ENCODE measurements at regions not wholly inside any gene's neighbourhood (a gene's known extent, or its start where the extent isn't known, plus 50 kb on each side); places are given as distances from the start of the nearest gene placed in this dataset.

DNA sequence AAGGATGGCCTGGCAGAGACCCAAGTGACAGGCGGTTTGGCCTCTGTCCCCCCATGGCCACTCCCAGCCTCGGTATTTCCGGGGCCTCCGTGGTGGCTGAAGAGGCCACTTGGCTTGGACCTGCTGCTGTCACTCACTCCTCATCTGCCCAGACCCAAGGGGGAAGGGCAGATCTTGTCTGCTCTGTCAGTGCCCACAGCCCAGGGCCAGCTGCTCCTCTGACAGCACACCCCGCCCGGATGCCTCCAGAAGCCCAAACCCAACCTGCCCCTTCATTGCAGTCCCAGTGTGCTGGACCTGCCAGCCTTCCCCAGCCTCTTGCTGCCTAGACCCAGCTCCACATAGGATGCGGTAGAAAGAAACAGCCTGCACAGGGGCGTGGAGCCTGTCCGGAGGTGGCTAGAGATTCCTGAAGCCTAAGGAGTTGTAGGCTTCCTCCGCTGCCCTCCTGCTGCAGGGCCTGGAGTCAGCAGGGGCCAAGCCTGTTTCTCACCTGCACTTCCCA is 52.0 kb downstream of the MAGEF1 start:
- no peak for DNase-seq

DNA sequence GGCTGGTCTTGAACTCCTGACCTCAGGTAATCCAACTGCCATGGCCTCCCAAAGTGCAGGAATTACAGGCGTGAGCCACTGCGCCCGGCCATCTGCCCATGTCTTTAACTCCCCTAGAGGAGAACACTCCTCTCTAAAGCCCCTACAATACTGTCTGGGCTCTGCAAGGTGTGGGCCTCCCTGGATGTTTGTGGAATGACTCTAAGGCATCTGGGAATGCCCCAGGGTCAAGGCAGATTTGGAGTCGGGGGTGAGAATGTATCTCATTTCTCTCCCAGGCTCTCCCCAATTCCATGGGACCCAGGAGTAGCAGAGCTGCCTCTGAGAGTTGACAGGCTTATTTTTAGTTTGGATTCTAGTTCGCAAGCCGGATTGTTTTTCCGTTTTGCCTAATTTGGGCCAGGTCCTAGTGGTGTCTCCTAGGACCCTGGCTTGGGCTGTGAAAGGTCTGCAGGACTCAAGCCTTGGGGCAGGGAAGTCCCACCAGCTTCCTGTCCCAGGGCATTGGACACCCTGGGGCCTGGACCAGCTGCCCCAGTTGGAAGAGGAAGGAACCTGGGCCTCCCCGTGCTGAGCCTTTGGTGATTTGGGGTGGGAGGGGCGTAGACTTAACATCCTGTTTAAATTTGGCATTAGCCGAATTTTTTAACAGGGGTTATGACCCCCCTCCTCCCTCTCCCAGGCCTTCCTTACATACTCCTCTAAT is 53.5 kb downstream of the MAGEF1 start:
- DNase-seq = no peak

DNA sequence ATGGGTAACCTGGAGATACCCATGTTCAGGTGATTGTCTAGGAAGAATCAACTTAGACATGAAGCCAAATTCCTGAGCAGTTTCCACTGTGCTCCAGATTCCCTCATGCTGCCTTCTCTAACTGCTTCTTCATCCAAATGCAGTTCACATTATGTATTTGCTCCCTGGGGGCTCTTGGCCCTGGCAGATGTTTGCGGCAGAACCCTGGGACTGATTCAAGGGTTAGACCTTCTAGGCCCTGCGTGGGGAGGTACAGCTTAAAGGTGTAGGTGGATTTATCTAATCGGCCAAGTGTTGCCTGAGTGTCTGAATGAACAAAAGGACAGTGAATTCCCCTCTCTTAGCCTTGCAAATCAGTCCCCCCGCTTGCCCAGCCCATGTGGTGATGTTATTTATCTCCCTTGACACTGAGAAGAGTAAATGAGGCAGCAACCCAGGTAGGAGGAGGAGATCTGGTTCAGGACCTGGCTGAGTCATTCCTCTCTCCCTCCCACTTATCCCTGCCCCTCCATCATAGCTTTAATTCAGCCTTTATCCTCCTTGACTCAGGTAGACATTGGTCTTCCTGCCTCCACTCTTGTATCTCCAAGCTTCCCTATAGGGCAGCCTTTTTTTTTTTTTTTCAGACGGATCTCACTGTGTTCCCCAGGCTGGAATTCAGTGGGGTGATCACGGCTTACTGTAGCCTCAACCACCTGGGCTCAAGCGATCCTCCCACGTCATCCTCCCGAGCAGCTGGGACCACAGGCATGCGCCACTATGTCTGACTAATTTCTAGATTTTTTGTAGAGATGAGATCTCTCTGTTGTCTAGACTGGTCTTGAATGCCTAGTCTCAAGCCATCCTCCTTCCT is 54.8 kb downstream of the MAGEF1 start:
- peak in 1 of 2 experiments; percentile 43 for DNase-seq

DNA sequence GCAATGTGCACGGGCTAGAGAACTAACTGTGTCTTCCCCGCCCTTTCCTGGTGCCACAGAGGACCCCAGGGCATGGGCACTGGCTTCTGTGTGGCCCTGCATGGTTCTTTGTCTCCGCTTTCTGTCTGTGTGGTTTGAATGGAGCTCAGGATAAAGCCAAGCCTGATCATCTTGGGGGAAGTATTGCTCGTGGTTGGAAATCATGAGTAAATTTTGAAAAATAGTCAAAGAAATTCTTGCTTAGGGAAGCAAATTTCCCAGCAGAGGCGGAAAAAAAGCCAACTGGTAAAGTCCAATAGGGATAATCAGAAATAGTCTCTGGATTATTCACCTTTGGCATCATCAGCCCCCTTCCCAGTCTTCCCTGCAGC is 55.4 kb downstream of the MAGEF1 start:
- DNase-seq = no peak

DNA sequence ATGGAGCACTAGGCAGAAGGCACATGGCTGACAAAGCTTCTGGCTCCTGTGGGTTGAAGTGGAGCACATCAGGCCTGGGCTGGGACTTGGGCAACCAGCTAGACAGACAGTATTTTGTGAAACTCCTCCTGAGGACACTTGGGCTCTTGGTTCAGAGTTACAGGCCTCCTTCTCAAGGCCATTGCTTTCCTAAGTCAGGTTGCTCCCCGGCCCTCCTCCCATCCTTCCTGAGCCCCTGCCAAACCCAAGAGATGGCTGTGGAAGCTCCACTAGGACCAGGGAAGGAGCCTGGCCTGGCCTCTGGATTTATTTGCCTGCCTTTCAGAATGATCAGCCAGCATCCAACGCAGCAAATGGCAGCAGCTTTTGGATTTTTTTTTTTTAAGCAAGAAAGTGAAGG is 56.3 kb downstream of the MAGEF1 start:
- DNase-seq = no peak

DNA sequence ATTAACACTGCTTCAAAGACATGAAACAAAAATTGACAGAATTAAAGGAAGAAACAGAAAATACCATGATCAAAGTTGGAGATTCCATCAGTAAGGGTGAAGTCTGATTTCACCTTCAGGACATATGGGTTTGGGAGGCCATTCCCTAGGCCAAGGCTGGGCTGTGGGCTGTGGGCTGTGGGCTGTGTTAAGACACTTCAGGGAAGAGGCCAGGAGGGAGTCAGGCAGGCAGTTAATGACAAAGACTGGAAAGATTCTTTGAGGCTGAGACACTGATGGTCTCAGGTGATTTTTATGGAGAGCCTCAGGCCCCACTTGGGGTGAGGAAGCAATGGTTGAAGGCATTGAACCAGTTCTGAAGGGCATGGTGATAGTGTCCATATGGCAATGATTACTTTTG is 57.5 kb downstream of the MAGEF1 start:
- no peak for DNase-seq

DNA sequence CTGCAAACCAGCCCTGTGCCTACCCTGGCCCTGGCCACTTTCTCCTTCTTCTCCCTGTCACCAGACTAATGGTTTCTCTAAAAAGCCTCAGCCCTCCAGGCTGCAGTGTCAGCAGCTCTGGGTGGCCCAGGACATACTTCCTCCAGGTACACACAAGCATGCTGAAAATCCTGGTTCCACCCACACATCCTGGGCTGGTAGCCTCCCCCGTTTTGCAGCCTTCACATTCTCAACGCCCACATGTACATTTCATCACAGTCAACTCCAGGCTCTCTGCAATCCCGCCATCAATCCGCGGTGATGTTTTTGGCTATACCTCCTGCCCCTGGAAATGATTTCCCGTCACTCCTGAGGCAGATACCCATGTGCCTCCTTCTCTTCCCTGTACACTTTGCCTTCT is 59.4 kb downstream of the MAGEF1 start:
- no peak for DNase-seq

DNA sequence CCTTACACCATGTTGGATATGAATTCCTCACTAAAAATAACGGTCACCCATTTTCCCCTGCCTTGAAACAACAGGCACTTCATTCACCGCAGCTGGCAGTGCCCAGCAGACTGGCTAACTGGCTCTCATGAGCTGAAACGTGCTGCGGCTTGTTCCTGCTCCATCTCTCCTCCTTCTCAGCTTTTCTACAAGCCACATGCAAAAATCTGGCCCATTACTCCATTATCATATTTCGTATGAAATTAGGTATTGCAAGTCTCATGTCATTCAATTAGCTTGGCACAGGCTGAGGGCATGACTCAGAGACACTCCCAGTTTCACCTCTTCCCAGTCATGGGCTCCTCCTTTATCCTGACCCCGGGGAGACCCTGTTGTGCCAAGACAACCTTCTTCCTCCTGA is 60.0 kb downstream of the MAGEF1 start:
- DNase-seq = no peak

DNA sequence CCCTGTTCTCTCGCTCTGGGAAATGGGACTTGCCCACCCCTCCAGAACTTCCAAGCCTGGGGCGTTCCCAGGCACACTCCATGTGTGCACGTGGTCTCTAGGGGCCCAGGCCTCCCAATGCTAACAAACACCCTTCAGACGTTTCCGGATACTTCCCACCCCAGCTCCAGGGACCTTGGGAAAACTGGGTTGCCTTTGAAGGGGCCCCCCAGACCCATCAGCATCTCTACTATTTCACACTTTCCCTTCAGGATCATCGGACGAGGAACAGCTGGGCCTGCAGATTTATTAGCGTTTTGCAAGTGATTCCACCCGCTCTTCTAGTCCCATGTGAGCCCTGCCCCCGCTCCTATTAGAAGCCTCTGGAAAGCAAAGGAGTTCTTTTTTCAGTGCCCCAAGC is 63.2 kb downstream of the MAGEF1 start:
- no peak for DNase-seq

DNA sequence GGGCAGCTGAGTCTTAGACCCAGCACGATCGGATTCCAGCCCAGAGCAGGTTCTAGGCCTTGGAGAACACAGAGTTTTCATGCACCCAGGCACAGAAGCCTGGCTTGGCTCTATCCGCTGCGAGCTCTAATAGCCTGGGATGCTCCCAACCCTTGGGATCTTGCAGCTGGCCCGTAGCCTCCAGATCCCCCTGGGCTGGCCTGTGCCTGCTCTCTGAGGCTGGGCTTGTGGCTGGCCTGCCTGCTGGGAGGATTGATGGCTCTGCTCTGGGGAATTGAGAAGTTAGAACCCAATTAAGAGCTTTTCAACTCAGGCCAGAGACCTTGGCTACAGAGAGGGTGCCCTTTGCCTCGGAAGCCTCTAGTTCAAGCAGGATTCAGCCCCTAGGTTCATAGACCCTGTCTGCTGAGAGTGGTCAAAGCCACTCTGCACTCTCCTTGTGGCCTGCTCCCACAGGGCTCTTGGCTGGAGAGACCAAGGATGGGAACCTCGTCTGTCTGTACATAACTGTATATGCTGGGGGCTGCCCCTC is 64.4 kb downstream of the MAGEF1 start:
- DNase-seq = no peak

DNA sequence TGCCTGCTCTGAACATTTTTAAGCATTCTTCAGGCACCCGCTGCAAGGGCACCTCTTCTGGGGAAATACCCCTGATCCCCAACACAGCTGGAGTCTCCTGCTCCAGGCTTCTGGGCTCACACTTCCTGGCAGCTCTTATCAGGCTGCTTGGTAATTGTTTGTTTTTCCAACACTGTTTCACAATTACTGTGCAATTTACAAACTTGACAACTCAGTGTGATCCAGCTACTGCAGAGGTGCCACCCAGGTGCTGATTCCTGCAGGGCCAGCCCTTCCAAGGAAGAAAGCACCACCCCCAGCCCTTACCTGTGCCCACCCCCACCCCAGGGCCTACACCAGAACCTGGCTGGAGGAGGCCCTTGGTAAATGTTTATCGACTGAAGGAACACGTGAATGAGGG is 66.5 kb downstream of the MAGEF1 start:
- no peak for DNase-seq

DNA sequence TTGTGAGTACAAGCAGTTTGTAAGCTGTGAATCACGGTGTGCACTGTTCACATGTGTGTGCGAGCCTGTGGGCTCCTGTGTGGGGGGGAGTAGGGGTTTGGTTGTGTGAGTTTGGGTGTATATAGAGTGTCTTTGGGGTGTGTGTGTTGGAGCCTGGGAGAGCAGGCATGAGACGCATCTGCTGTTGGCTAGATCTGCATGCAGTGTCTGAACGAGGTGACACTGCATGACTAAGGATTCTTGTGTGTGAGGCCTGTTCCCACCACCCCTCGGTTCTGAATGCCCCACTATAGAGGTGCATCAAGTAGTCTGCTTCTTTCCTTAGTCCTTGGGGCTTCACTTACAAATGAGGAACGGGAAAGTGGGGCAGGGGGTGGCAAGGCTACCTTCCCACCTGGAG is 68.4 kb downstream of the MAGEF1 start:
- DNase-seq = no peak

DNA sequence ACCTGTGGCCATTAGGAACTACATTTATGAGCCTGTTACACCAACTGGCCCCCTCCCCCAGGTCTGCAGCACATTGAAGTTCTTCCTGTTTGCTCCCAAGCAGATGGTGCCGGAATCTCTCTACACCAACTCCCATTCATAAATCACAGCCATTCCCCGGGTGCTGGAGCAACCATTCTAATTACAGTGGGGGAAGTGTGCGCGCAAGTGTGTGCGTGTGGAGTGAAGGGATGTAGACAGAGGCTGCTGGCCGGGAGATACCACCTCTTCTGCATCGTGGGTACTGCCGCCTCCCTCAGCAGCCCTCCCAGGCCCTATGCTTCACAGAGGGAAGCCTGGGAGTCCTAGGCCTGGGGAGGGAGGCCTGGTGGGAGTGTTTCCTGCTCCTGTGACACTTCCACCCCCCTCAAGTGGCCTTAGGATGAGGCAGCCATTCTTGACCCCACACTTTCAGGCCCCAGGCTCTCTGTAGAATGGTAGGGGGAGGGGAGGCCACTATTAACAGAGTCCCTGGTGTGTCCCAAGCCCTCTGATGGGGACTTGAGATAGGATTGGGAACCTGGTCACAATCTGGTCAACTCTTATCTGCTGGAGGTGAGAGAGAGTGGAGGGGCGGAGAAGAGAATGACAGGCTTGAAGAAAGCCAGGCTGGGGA is 69.1 kb downstream of the MAGEF1 start:
- DNase-seq = no peak

DNA sequence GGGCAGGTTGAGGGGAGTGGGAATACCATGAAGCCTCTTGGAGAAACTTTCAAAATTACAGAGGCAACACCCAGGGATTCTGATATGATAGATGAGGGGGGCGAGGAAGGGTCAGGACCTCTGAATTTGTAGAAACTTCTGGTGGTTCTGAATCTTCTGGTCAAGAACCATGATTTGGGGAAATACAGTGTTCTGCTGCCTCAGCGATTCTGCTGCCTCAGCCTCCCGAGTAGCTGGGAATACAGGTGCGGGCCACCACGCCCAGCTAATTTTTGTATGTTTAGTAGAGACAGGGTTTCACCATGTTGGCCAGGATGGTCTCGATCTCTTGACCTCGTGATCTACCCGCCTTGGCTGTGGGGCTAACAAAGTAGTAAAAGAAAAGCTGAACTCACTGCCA is 70.4 kb downstream of the MAGEF1 start:
- DNase-seq = no peak

DNA sequence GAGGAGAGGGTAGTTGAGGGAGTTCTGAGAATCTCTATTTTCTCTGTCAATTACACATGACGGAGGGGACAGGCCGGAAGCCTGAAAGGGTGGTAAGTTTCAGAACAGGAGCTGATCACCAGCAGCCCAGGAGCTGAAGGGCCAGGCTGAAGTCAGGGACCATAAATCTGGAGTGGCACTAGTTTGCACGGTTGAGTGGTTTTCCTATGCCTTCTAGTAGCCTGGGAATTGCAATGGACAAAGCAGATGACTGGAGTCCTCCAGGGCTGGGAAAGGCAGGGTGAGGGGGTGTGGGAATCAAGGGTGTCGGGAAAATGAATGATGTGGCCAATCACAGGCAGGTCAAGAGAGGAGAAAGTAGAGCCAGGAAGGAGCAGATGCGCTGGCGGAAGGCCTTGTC is 72.5 kb downstream of the MAGEF1 start:
- DNase-seq = peak; percentile 75 to 79

DNA sequence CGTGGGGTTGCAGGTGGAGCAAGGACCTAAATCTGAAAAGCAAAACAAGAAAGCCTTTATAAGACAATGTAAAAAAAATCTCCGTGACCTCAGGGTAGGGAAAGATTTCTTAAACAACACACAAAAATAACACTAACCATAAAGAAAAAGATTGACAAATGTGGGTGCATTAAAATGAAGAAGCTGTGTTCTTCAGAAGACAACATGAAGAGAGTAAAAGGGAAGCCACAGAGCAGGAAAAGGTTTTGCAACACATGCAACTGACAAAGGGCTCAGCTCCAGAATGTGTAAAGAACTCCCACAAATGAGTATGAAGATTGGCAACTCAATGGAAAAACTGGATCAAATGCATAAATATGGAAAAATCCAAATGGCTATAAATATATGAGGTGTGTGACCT is 74.2 kb downstream of the MAGEF1 start:
- DNase-seq = no peak

DNA sequence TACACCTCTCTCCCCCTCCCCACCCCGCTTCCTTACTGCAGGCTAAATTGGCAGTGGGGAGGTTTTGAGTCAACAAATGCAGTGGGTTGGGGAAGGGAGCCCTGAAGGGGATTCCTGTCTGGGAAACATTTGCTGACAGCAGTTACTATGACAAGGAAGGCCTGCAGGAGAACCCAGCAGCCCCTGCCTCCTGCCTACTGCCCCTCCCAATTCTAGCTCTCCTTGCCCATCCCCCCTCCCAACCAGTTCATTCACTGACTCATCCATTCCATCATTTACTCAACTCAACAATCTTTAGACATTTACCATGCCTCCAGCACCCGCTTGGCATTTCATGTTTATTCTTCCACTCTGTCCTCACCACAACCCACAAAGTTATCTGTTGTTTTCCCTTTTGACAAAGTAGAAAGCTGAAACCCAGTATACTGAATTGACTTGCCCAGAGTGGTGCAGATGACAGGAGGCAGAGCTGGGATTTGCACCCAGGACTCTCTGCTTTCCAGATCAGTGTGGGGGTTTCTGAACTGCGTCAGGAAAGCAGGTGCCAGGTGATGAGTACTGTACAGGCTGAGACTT is 75.0 kb downstream of the MAGEF1 start:
- no peak for DNase-seq

DNA sequence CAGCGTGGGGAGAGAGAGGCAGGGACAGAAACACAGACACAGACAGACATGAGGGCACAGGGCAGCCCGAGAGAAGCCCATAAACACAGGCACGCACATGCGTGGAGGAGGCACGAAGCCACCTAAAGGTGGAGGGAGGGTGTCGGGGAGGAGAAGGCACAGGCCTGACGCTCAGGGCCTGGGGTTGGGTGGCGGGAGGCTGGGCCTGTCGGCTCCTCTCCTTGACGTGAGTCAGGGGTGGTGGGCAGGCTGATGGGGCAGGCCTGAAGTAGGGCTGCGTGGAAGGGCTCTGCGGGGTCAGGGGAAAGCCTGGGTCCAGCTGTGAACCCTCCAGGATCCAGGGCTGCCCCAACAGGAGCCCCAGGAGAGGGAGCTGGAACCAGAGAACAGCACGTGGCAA is 74.2 kb downstream of the EPHB3 start:
- no peak for DNase-seq

DNA sequence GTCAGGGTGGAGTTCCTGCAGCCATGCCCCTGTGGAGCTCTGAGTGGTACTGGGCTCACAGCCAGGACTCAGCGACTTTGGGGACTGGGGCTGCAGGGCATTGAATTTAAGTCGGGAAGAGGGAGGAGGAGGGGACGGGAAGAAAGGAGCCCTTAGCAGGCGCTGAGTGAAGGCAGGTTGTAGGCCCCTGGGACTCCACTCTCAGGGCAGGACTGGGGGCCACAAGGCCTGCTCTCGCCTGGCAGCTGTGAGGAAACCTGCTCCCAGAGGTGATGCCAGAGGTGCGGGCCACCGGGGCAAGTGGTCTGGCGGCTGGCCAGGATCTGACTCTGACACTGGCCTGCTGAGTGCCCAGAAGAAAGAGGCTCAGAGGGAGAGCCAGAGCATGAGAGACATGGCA is 73.5 kb downstream of the EPHB3 start:
- no peak for DNase-seq

DNA sequence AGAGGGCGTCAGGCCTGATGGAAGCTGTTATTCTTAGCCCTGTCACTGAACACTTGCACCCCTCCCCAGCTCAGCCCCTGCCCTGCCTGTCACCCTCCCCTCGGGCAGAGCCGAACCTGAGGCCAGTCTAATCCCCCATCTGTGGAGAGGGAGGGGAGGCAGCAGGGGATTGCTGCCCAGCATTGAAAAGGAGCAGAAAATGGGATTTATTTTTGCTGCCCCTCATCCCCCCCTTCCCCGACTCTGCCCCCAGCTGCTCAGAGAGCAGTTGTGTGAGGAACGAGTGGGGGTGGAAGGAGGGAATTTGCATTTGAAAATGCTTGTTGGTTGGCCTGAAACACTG is 71.6 kb downstream of the EPHB3 start:
- no peak for DNase-seq

DNA sequence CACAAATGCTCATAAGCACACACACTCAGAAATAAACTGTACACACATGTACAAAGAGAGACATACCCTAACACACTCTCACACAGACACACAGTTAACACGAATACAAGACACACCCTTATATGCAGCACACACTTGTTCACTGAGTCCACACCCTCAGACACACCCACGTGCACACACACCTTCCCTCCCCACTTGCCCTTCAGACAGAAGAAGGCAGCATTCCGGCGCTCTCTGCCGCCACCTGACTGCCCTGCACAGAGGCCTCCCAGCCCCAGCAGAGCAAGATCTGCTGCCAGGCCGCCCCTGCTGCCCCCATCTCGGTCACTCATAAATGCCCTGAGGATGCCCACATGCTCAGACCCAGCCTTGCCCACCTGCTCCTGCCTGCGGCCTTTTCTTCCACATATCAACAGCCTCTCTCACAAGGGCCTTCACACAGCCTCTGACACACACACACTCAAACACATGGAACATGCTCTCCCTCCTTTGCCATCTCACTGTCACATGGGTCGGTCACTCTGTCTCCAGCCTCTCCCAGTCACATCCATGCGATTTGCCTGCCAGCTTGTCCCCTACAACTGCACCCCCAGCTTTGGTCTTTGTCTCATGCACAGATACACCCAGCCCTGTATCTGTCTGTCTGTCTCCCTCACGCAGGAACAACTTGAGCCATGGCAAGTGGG is 71.1 kb downstream of the EPHB3 start:
- DNase-seq = no peak
